K562 (cell line): ENCODE measurements at regions not wholly inside any gene's neighbourhood (a gene's known extent, or its start where the extent isn't known, plus 50 kb on each side); places are given as distances from the start of the nearest gene placed in this dataset.

Source experiments
- ATAC-seq: fragments of 200-7000 bp; cut with Tn5 transposase; 3 replicates; pipeline ENCODE4 v1.9.1; 2020; ENCODE audit warnings: moderate library complexity
- BruUV-seq: library from RNA; stranded (reverse); fragments of 400-500 nt; replicated peaks from 2 replicates; lab custom pipeline; 2021; lab: Mats Ljungman, UMichigan
- CTCF ChIA-PET: fragments of 300-600 bp; formaldehyde crosslinking; extraction: SDS; loops from one replicate; lab custom pipeline; 2021; ENCODE audit warnings: low intra/inter-chr PET ratio; lab: Yijun Ruan, JAX
- POLR2A ChIA-PET: fragments of 300-600, 350-650 bp; sonication (Branson Sonifier 250); formaldehyde crosslinking; extraction: SDS; loops from one replicate; lab custom pipeline; 2021; ENCODE audit warnings: antibody characterized with exemption, inconsistent platforms; lab: Yijun Ruan, JAX
- DNase-seq, 4 experiments: peaks; one replicate each; pipeline versions ENCODE4 v3.0.0 to v3.0.0-alpha.2; 2011 to 2018; ENCODE audit warnings: low spot score in 3 of 4, mixed read lengths in 3 of 4; ENCODE audit errors: extremely low read depth in 1 of 4
- FAIRE-seq: peaks from 2 replicates; lab custom pipeline; 2011; peaks lifted over from hg19 to GRCh38; lab: Jason Lieb, UNC
- H2AFZ ChIP-seq: 2 replicates; pipeline ENCODE4 v1.6.0; 2011; ENCODE audit warnings: low read depth, low read length, control low read depth, inconsistent platforms
- H3K27ac ChIP-seq: fragments of 200-600 bp; 3 replicates; pipeline ENCODE4 v1.8.0; 2011; ENCODE audit warnings: low read depth, mild to moderate bottlenecking, control low read depth, inconsistent platforms, low read length, moderate library complexity, mixed read lengths; ENCODE audit errors: extremely low read depth
- H3K27me3 ChIP-seq, 2 experiments: fragments of 300-600 bp in 1 of 2; 2 replicates in 1 of 2; 3 replicates in 1 of 2; pipeline versions ENCODE4 v1.6.0 to v1.8.0; 2011; ENCODE audit warnings: inconsistent platforms in 2 of 2, low read length in 2 of 2, mild to moderate bottlenecking in 1 of 2, mixed read lengths in 1 of 2, moderate library complexity in 1 of 2; ENCODE audit not compliant: control insufficient read depth in 2 of 2, insufficient read depth in 2 of 2
- H3K36me3 ChIP-seq: fragments of 300-600 bp; 3 replicates; pipeline ENCODE4 v1.8.0; 2011; ENCODE audit warnings: mild to moderate bottlenecking, low read length, inconsistent platforms; ENCODE audit not compliant: control insufficient read depth, insufficient read depth
- H3K4me1 ChIP-seq, 2 experiments: fragments of 200-600 bp in 1 of 2; replicated peaks in 1 of 2; 2 replicates in 1 of 2; 3 replicates in 1 of 2; pipeline versions ENCODE4 v1.5.1 to v1.8.0; 2011; ENCODE audit warnings: inconsistent platforms in 2 of 2, low read length in 2 of 2, mild to moderate bottlenecking in 1 of 2, mixed read lengths in 1 of 2, moderate library complexity in 1 of 2; ENCODE audit not compliant: control insufficient read depth in 2 of 2, insufficient read depth in 2 of 2
- H3K4me2 ChIP-seq: 2 replicates; pipeline ENCODE4 v1.6.1; 2011; ENCODE audit warnings: low read length, control low read depth, inconsistent platforms, mixed read lengths; ENCODE audit not compliant: insufficient read depth
- H3K4me3 ChIP-seq: fragments of 200-600 bp; sonication (generic), shearing (Covaris generic); 2 replicates; pipeline ENCODE4 v1.5.1; 2016; ENCODE audit warnings: control low read depth, inconsistent platforms
- H3K79me2 ChIP-seq: fragments of 200-600 bp; 3 replicates; pipeline ENCODE4 v1.8.0; 2011; ENCODE audit warnings: low read length, inconsistent platforms; ENCODE audit not compliant: control insufficient read depth, insufficient read depth
- H3K9ac ChIP-seq, 2 experiments: 2 replicates each; pipeline versions ENCODE4 v1.6.0 to v1.6.1; 2011; ENCODE audit warnings: low read depth in 2 of 2, low read length in 2 of 2, control low read depth in 1 of 2, inconsistent platforms in 1 of 2, mild to moderate bottlenecking in 1 of 2, mixed read lengths in 1 of 2; ENCODE audit not compliant: insufficient read depth in 1 of 2
- H3K9me1 ChIP-seq: one replicate; pipeline ENCODE4 v1.6.0; 2011; ENCODE audit warnings: inconsistent platforms, mild to moderate bottlenecking, low read length, moderate library complexity; ENCODE audit not compliant: control insufficient read depth, insufficient read depth
- H3K9me3 ChIP-seq: replicated peaks from 2 replicates; pipeline ENCODE4 v1.5.1; 2011; ENCODE audit warnings: low read depth, low read length, inconsistent platforms; ENCODE audit not compliant: control insufficient read depth, insufficient read depth
- H4K20me1 ChIP-seq: replicated peaks from 2 replicates; pipeline ENCODE4 v1.6.1; 2011; ENCODE audit warnings: low read length, inconsistent platforms, mixed read lengths; ENCODE audit not compliant: control insufficient read depth, insufficient read depth
- CC2D1A ChIP-seq: fragments of 450-650 bp; IDR thresholded peaks from 2 replicates; pipeline ENCODE4 v1.6.1; 2017; ENCODE audit warnings: mild to moderate bottlenecking
- MYC ChIP-seq, 2 experiments: fragments of 250-450 bp in 1 of 2; sonication (Bioruptor Pico) in 1 of 2; IDR thresholded peaks; 2 replicates each; pipeline versions ENCODE4 v1.5.1 to v1.6.1; 2012 to 2021; ENCODE audit warnings: low read depth in 2 of 2, borderline replicate concordance in 1 of 2, improper control_type of control experiment in 1 of 2, low read length in 1 of 2, mild to moderate bottlenecking in 1 of 2, moderate library complexity in 1 of 2
- POLR2A ChIP-seq: fragments of 450-650 bp; conservative IDR thresholded peaks from 2 replicates; pipeline ENCODE4 v1.6.1; 2016
- TAF1 ChIP-seq: IDR thresholded peaks from 2 replicates; pipeline ENCODE4 v1.6.1; 2011; ENCODE audit warnings: mild to moderate bottlenecking, low read length, moderate library complexity; ENCODE audit not compliant: insufficient read depth, control insufficient read depth, severe bottlenecking; ENCODE audit errors: extremely low read depth
- ZBTB2 ChIP-seq: fragments of 450-650 bp; IDR thresholded peaks from 2 replicates; pipeline ENCODE4 v1.6.1; 2016; ENCODE audit warnings: antibody characterized with exemption
- ZSCAN29 ChIP-seq: fragments of 450-650 bp; IDR thresholded peaks from 2 replicates; pipeline ENCODE4 v1.6.1; 2017
- ZZZ3 ChIP-seq: fragments of 450-650 bp; IDR thresholded peaks from 2 replicates; pipeline ENCODE4 v1.6.1; 2016; ENCODE audit warnings: antibody characterized with exemption, mild to moderate bottlenecking, moderate library complexity
- in situ Hi-C: fragments of 300-500 bp; cut with MboI; formaldehyde crosslinking; loops from 4 replicates; pipeline ENCODE4 v1.15.0; 2018; ENCODE audit warnings: inconsistent platforms, mixed read lengths
- intact Hi-C: fragments of 100-400 bp; cut with micrococcal nuclease; formaldehyde crosslinking; loops from 2 replicates; pipeline ENCODE4 v1.14.2; 2022
- TF ChIP-seq, protein P1 (sequence below): fragments of 250-450 bp; sonication (Bioruptor Pico); IDR thresholded peaks from 2 replicates; pipeline ENCODE4 v1.8.0; 2021; ENCODE audit warnings: moderate library complexity, mild to moderate bottlenecking, inconsistent platforms

DNA sequence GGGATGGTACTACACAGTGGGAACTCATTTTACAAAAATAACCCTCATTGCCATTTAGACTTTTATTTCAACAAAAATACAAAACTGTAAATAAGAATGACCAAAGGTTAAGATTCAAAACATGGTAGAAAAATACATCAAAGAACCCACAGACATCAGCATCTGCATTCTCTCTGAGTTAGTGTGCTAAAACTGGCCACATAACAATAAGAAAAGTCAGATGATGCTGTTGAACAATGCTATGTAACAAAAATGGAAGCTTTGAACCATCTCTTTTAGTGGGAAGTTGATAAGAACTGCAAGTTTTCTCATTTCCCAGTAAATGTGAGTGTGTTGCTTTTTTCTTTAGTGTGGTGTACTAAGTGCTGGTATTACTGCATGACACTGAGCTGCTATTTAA is 888.4 kb upstream of the EPHA5 start:
- TF ChIP-seq TAF1 (no peak), MYC (IDR thresholded peaks at IDR 0.05; ENCODE audit: low read depth, low read length) (no peak), MYC (CRISPR knock-in tag; IDR thresholded peaks at IDR 0.05; ENCODE audit: borderline replicate concordance, low read depth) (no peak), ZSCAN29 (no peak), POLR2A (no peak), ZBTB2 (no peak), ZZZ3 (no peak), CC2D1A (no peak)
- TF ChIP-seq, protein P1, sequence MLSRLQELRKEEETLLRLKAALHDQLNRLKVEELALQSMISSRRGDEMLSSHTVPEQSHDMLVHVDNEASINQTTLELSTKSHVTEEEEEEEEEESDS, result no peak
- ChIA-PET POLR2A (no interaction called here), CTCF (no interaction called here)
- Histone ChIP-seq H2AFZ (no peak overlapping the region), H3K27me3 (no peaks in the 10 kb centered on the region), H3K9me1 (no peaks in the 10 kb centered on the region), H3K4me2 (no peak overlapping the region), H3K36me3 (no peaks in the 10 kb centered on the region), H3K79me2 (no peaks in the 10 kb centered on the region), H3K27ac (no peak overlapping the region), H3K9ac (no peak overlapping the region), H4K20me1 (no peaks in the 10 kb centered on the region), H3K4me3 (no peak overlapping the region), H3K9me3 (no peaks in the 10 kb centered on the region), H3K4me1 (no peaks in the 10 kb centered on the region)
- FAIRE-seq (no peak), ATAC-seq (no peak), DNase-seq (no peak)
- in situ Hi-C loops, result no loop called here
- intact Hi-C loops, result no loop called here
- no TSS peak for BruUV-seq
